GM23338 (cell line): ENCODE measurements at regions not wholly inside any gene's neighbourhood (a gene's known extent, or its start where the extent isn't known, plus 50 kb on each side); places are given as distances from the start of the nearest gene placed in this dataset.

ENCODE experiments used
- ATAC-seq: fragments of 200-7000 bp; cut with Tn5 transposase; 3 replicates; pipeline ENCODE4 v1.9.1; 2020
- DNase-seq: peaks from one replicate; pipeline ENCODE4 v3.0.0-alpha.2; 2015; ENCODE audit warnings: low spot score
- H2AFZ ChIP-seq: fragments of 200-600 bp; sonication (generic); 2 replicates; pipeline ENCODE4 v1.8.0; 2016; ENCODE audit warnings: antibody characterized with exemption, mild to moderate bottlenecking, moderate library complexity
- H3F3A ChIP-seq: fragments of 200-600 bp; sonication (generic); replicated peaks from 2 replicates; pipeline ENCODE4 v1.8.0; 2017; ENCODE audit warnings: antibody characterized with exemption, mixed run types, low read depth
- H3K27ac ChIP-seq: fragments of 200-600 bp; sonication (generic); 2 replicates; pipeline ENCODE4 v1.6.1; 2016; ENCODE audit warnings: low read depth
- H3K27me3 ChIP-seq: fragments of 200-600 bp; sonication (generic); 2 replicates; pipeline ENCODE4 v1.8.0; 2016; ENCODE audit warnings: mild to moderate bottlenecking, mixed run types, moderate library complexity; ENCODE audit not compliant: insufficient read depth
- H3K36me3 ChIP-seq: fragments of 200-600 bp; sonication (generic); 2 replicates; pipeline ENCODE4 v1.8.0; 2016; ENCODE audit warnings: mild to moderate bottlenecking; ENCODE audit not compliant: insufficient read depth
- H3K4me1 ChIP-seq: fragments of 200-600 bp; sonication (generic); 2 replicates; pipeline ENCODE4 v1.8.0; 2016; ENCODE audit warnings: mild to moderate bottlenecking, moderate library complexity; ENCODE audit not compliant: insufficient read depth
- H3K4me2 ChIP-seq: fragments of 200-600 bp; sonication (generic); 2 replicates; pipeline ENCODE4 v1.7.1; 2017; ENCODE audit warnings: mixed run types
- H3K4me3 ChIP-seq: fragments of 200-600 bp; sonication (generic); 2 replicates; pipeline ENCODE4 v1.6.1; 2016; ENCODE audit warnings: mixed run types
- H3K79me2 ChIP-seq: fragments of 200-600 bp; sonication (generic); replicated peaks from 2 replicates; pipeline ENCODE4 v1.8.0; 2017; ENCODE audit warnings: mild to moderate bottlenecking; ENCODE audit not compliant: insufficient read depth
- H3K9me2 ChIP-seq: fragments of 200-600 bp; sonication (generic); 2 replicates; pipeline ENCODE4 v1.8.0; 2017; ENCODE audit not compliant: insufficient read depth
- H4K20me1 ChIP-seq: fragments of 200-600 bp; sonication (generic); replicated peaks from 2 replicates; pipeline ENCODE4 v1.8.0; 2017; ENCODE audit warnings: mild to moderate bottlenecking; ENCODE audit not compliant: insufficient read depth
- H3K27ac Mint-ChIP-seq: 2 replicates; pipeline ENCODE4 v1.8.0; 2020; ENCODE audit warnings: inconsistent platforms, mild to moderate bottlenecking, moderate library complexity, mixed read lengths
- H3K27me3 Mint-ChIP-seq: 3 replicates; pipeline ENCODE4 v1.8.0; 2022; ENCODE audit warnings: low read depth, mild to moderate bottlenecking, moderate library complexity, mixed read lengths, inconsistent platforms; ENCODE audit not compliant: insufficient read depth, poor library complexity
- H3K36me3 Mint-ChIP-seq: 3 replicates; pipeline ENCODE4 v1.8.0; 2021; ENCODE audit warnings: low read depth, mild to moderate bottlenecking, inconsistent platforms, moderate library complexity, mixed read lengths
- H3K4me1 Mint-ChIP-seq: 3 replicates; pipeline ENCODE4 v1.8.0; 2020; ENCODE audit warnings: mild to moderate bottlenecking, inconsistent platforms, mixed read lengths
- H3K4me3 Mint-ChIP-seq: 3 replicates; pipeline ENCODE4 v1.8.0; 2021; ENCODE audit warnings: moderate library complexity, mild to moderate bottlenecking, inconsistent platforms, mixed read lengths
- H3K9me3 Mint-ChIP-seq: 3 replicates; pipeline ENCODE4 v1.8.0; 2020; ENCODE audit warnings: moderate library complexity, mild to moderate bottlenecking, inconsistent platforms, mixed read lengths
- CREB1 ChIP-seq: fragments of 250-450 bp; sonication (Bioruptor Pico); IDR thresholded peaks from 2 replicates; pipeline ENCODE4 v1.5.0; 2020; ENCODE audit warnings: low read depth, mild to moderate bottlenecking, moderate library complexity
- ETS1 ChIP-seq: IDR thresholded peaks from 2 replicates; pipeline ENCODE4 v1.6.1; 2016; ENCODE audit warnings: antibody characterized with exemption
- EZH2 ChIP-seq: fragments of 200-600 bp; sonication (generic); IDR thresholded peaks from one replicate; pipeline ENCODE4 v1.8.0; 2017; ENCODE audit warnings: antibody characterized with exemption, mild to moderate bottlenecking, low read depth; ENCODE audit not compliant: unreplicated experiment
- NANOG ChIP-seq: IDR thresholded peaks from 2 replicates; pipeline ENCODE4 v1.6.1; 2016; ENCODE audit warnings: antibody characterized with exemption, borderline replicate concordance
- POLR2AphosphoS5 ChIP-seq: IDR thresholded peaks from 2 replicates; pipeline ENCODE4 v1.6.1; 2016; ENCODE audit warnings: antibody characterized with exemption, low read depth
- ZNF114 ChIP-seq: fragments of 250-450 bp; sonication (Bioruptor Pico); IDR thresholded peaks from 2 replicates; pipeline ENCODE4 v1.5.0; 2020; ENCODE audit warnings: mild to moderate bottlenecking, moderate library complexity
- ZNF331 ChIP-seq: fragments of 250-450 bp; sonication (Bioruptor Pico); IDR thresholded peaks from 2 replicates; pipeline ENCODE4 v1.5.0; 2020; ENCODE audit warnings: low read depth, mild to moderate bottlenecking, moderate library complexity
- TF ChIP-seq, protein P1 (sequence below): IDR thresholded peaks from one replicate; pipeline ENCODE4 v1.6.1; 2018; ENCODE audit warnings: antibody characterized with exemption; ENCODE audit not compliant: unreplicated experiment

DNA sequence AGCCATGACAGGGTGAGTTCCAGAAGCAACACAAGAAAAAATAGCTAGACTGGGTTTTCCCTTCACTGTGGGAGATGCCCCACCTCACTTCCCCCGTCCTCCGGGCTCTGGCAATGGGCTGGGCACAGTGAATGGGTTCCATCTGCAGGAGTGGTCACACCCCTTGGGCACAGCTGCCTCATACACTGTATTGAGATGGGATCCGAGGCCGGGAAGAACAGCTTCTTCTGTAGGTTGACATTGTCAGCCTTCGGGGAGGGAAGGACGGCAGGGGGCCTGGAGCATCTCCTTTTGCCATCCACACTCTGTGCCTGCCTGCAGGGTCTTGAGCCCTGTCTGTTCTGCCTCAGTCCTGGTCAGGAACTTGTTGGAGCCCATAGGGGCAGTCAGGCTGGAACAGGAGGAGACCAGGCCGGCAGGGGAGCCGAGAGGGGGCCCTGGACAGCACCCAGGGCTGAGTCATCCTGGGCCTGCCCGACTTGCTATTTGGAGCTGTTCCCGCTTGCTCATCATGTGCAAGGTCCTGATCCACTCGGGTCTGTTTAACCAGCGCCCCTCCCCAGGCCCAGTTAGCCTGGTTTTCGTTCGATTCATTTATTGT lies 286.7 kb downstream of the SEC14L1 start (continued):
- TF ChIP-seq, protein P1, sequence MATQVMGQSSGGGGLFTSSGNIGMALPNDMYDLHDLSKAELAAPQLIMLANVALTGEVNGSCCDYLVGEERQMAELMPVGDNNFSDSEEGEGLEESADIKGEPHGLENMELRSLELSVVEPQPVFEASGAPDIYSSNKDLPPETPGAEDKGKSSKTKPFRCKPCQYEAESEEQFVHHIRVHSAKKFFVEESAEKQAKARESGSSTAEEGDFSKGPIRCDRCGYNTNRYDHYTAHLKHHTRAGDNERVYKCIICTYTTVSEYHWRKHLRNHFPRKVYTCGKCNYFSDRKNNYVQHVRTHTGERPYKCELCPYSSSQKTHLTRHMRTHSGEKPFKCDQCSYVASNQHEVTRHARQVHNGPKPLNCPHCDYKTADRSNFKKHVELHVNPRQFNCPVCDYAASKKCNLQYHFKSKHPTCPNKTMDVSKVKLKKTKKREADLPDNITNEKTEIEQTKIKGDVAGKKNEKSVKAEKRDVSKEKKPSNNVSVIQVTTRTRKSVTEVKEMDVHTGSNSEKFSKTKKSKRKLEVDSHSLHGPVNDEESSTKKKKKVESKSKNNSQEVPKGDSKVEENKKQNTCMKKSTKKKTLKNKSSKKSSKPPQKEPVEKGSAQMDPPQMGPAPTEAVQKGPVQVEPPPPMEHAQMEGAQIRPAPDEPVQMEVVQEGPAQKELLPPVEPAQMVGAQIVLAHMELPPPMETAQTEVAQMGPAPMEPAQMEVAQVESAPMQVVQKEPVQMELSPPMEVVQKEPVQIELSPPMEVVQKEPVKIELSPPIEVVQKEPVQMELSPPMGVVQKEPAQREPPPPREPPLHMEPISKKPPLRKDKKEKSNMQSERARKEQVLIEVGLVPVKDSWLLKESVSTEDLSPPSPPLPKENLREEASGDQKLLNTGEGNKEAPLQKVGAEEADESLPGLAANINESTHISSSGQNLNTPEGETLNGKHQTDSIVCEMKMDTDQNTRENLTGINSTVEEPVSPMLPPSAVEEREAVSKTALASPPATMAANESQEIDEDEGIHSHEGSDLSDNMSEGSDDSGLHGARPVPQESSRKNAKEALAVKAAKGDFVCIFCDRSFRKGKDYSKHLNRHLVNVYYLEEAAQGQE, result no peak
- no peak for TF ChIP-seq EZH2
- TF ChIP-seq POLR2AphosphoS5, result no peak
- no peak for TF ChIP-seq CREB1 (CRISPR knock-in tag)
- no peak for TF ChIP-seq ETS1
- no peak for TF ChIP-seq ZNF331 (CRISPR knock-in tag)
- TF ChIP-seq NANOG, result no peak

- H3K27me3 ChIP-seq, result no peaks in the 10 kb centered on the region
- peaks cover 66% of the 10 kb centered on the region for H3K79me2 ChIP-seq
- no peak overlapping the region for H3K4me2 ChIP-seq
- H3F3A ChIP-seq, result 0 out of 2 replicates have a peak, but pooled peaks cover 5% of the 10 kb centered on the region
- H2AFZ ChIP-seq, result no peak overlapping the region
- peaks cover 33% of the 10 kb centered on the region for H3K4me1 ChIP-seq
- H3K4me1 Mint-ChIP-seq, result peaks cover 74% of the 10 kb centered on the region
- no peaks in the 10 kb centered on the region for H3K9me3 Mint-ChIP-seq
- DNase-seq (no peak), ATAC-seq (no peak)
- no peak overlapping the region for H3K4me3 Mint-ChIP-seq
- H3K9me2 ChIP-seq, result no peaks in the 10 kb centered on the region
- peaks cover 18% of the 10 kb centered on the region for H3K27me3 Mint-ChIP-seq
- no peak overlapping the region for H3K27ac ChIP-seq
- H3K36me3 Mint-ChIP-seq, result no peaks in the 10 kb centered on the region
- peaks cover 5% of the 10 kb centered on the region for H4K20me1 ChIP-seq
- H3K4me3 ChIP-seq, result no peak overlapping the region
- no peak overlapping the region; the same call in 1 of the 2 replicates for H3K27ac Mint-ChIP-seq
- no peaks in the 10 kb centered on the region for H3K36me3 ChIP-seq
- no peak for TF ChIP-seq ETS1
- TF ChIP-seq ZNF114, result no peak
- TF ChIP-seq, protein P1, result no peak
Observed at GRCh38 chr17:77428020-77428748, 287.4 kb downstream of the SEC14L1 start.
